ENCODE measurements at regions not wholly inside any gene's neighbourhood (a gene's known extent, or its start where the extent isn't known, plus 50 kb on each side); places are given as distances from the start of the nearest gene placed in this dataset.

DNA sequence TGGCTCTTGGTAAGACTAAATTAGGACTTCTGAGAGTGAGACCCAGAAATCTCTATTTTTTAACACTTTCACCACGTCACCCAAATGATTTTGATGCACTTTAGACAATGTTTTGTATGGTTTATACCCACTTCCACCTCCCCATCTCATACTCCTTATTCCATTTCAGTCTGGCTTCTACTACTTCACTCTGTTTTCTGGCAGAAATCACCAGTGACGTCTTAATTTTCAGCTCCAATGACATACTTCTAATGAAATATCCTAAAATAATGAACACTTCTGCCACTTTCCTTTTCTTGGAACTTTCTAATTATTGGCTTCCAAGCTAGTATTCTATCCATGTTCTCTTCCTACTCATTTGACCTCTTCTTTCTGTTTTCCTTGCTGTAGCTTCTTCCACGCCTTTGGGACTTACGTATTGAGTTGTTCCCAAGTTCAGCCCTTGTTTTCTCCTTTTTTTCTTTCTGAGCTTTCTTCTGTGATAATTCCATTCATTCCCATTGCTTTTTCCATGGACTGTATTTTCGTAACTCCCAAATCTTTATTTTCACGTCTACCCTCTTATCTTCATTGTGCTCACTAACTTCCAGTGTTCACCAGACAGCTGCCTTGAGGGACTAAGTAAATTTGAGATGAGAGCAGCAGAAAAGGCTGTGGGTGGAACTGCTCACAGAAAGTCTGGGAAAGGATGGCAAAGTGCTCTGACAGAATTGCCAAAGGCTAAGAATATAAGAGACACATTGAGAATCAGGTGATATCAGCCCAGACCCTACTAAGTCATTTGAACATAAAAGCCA lies 115.8 kb downstream of the CAPZA3 start:
- TF ChIP-seq, protein P1, sequence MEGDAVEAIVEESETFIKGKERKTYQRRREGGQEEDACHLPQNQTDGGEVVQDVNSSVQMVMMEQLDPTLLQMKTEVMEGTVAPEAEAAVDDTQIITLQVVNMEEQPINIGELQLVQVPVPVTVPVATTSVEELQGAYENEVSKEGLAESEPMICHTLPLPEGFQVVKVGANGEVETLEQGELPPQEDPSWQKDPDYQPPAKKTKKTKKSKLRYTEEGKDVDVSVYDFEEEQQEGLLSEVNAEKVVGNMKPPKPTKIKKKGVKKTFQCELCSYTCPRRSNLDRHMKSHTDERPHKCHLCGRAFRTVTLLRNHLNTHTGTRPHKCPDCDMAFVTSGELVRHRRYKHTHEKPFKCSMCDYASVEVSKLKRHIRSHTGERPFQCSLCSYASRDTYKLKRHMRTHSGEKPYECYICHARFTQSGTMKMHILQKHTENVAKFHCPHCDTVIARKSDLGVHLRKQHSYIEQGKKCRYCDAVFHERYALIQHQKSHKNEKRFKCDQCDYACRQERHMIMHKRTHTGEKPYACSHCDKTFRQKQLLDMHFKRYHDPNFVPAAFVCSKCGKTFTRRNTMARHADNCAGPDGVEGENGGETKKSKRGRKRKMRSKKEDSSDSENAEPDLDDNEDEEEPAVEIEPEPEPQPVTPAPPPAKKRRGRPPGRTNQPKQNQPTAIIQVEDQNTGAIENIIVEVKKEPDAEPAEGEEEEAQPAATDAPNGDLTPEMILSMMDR (IDR thresholded peaks at IDR 0.05; ENCODE audit: poor library complexity, severe bottlenecking), result no peak
- no peak for TF ChIP-seq SMC3 (conservative IDR thresholded peaks at IDR 0.05; ENCODE audit: poor library complexity)
- TF ChIP-seq EZH2 (IDR thresholded peaks at IDR 0.05; ENCODE audit: borderline replicate concordance, insufficient read depth, low read length, poor library complexity, severe bottlenecking), result no peak
- TF ChIP-seq, protein P2, sequence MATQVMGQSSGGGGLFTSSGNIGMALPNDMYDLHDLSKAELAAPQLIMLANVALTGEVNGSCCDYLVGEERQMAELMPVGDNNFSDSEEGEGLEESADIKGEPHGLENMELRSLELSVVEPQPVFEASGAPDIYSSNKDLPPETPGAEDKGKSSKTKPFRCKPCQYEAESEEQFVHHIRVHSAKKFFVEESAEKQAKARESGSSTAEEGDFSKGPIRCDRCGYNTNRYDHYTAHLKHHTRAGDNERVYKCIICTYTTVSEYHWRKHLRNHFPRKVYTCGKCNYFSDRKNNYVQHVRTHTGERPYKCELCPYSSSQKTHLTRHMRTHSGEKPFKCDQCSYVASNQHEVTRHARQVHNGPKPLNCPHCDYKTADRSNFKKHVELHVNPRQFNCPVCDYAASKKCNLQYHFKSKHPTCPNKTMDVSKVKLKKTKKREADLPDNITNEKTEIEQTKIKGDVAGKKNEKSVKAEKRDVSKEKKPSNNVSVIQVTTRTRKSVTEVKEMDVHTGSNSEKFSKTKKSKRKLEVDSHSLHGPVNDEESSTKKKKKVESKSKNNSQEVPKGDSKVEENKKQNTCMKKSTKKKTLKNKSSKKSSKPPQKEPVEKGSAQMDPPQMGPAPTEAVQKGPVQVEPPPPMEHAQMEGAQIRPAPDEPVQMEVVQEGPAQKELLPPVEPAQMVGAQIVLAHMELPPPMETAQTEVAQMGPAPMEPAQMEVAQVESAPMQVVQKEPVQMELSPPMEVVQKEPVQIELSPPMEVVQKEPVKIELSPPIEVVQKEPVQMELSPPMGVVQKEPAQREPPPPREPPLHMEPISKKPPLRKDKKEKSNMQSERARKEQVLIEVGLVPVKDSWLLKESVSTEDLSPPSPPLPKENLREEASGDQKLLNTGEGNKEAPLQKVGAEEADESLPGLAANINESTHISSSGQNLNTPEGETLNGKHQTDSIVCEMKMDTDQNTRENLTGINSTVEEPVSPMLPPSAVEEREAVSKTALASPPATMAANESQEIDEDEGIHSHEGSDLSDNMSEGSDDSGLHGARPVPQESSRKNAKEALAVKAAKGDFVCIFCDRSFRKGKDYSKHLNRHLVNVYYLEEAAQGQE (IDR thresholded peaks at IDR 0.05; ENCODE audit: borderline replicate concordance), result no peak
